NCI-H2196 (cell line): ENCODE measurements at regions not wholly inside any gene's neighbourhood (a gene's known extent, or its start where the extent isn't known, plus 50 kb on each side); places are given as distances from the start of the nearest gene placed in this dataset.
"Not testable (repeated sequence)": the region's sequence is repeated elsewhere in the genome, so short reads cannot be mapped to it uniquely, and the experiment has no call there.

ENCODE experiments used
- DNase-seq: peaks from one replicate; lab custom pipeline; 2025; ENCODE audit not compliant: unreplicated experiment; lab: John Stamatoyannopoulos, UW

DNA sequence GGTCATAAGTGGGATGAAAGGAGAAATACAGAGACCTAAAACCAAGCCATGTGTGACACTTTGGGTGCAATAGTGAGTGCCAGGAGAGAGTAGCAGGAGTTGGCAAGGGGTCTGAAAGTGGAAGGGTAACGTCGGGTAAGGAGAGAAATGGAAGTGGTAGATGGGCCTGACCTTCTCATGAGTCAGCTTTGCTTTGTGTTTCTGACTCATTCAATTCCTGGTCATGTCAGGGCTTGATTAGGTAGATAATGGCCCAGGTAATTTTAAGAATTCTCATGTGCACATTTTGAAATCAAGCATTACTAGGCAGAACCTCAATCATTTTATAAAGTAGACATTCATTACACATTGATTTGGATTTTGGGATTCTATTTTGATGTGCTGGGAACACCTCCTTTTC lies 262.5 kb downstream of the SOX2 start:
- no peak for DNase-seq

DNA sequence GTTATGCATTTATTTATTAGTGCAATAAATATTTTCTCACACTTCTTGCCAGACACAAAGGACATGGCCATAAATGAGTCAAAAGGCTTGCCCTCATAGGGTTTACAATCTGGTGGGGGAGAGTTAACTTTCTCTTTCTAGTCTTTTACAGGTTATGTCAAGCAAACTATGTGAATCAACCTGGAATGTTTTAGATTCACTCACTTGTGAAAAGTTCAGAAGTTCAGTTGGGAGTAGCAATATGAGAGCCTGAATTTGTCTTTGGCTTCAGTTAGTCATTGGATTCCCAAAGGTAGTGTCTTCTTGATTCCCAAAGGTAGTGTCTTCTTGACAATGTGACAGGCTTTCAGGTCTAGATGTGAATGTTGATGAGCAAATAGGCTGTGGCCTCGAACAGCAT lies 264.8 kb downstream of the SOX2 start:
- DNase-seq = no peak

DNA sequence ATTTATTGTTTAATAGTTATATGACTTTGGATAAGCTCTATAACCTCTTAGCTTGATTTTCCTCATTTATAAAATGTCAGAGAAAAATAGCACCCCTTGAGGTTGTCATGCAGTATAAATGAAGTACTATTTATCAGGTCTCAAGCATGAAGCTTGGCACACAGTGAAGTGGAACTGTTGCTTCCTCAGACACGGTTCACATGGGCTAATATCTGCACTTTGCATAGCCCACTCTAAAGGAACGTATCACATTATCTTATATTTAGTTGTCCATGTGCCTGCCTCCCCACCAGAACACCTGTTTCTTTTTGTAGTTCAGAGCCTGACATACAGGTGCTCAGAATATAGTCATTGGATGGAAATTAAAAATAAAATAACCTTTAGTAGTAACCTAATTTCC lies 273.7 kb downstream of the SOX2 start:
- DNase-seq = no peak

DNA sequence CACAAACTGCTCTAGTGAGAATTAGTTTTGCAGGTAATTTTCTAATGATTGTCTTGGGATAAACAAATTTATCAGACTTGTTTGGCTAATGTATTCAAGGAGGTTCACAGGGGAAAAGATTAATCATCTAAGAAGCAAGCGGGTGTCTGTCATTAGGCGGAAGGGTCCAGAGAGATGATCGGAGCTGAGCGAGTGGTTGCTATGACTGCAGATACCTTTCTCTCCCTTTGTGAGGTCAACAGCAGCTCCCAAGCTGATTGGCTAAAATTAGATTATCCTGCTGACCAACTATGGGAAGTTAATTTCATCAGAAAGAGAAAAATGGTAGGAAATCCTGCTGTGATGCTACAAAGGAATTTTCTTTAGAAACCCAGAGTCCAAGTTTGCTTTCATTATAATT lies 276.0 kb downstream of the SOX2 start:
- no peak for DNase-seq

GRCh38 chr3:181998828-181999227 lies 287.1 kb downstream of the SOX2 start:
- DNase-seq = no peak

DNA sequence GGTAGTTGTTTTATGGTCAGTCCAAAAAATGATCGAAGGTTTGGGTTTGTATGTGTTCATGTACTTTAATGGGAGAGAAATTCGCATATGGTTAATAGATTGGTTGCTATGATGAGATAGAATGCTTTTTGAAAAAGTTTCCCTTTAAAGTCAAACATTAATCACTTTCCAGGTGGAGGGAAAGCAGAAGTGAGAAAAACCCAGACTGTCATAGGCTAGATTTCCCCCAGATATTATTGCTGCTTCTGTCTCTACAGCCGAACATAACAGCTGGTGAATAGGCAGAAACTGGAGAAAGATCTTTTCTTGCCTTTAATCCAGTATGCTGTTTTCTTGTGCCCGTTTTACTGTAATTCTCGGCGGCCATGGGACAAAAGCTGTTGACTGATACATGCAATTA lies 287.6 kb downstream of the SOX2 start:
- DNase-seq = no peak

GRCh38 chr3:182000447-182000846 lies 288.7 kb downstream of the SOX2 start:
- no peak for DNase-seq

GRCh38 chr3:182005219-182005618 lies 293.5 kb downstream of the SOX2 start:
- DNase-seq = no peak

- DNase-seq = no peak
These were observed 294.0 kb downstream of the SOX2 start for GRCh38 chr3:182005701-182006100.

DNA sequence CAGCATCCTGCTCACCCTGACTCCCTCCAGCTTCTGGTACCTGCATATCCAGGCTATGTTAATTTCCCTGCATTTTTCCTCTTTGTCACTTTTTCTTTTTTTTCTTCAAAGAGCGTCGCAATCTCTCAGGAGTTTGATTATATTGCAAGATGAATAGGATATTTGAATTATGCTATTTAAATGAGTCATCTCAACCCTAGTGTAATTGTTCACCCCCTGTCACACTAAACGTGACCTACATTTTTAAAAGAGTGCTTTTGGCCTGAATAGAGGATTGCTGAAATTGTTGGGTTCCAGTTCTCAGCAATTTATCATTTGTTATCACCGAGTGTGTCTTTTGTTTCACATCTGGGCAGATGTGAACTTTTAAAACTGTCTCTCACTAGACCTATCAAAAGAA lies 294.7 kb downstream of the SOX2 start:
- DNase-seq = no peak

GRCh38 chr3:182007441-182007840 lies 295.7 kb downstream of the SOX2 start:
- DNase-seq = no peak

GRCh38 chr3:182018361-182018760 lies 306.6 kb downstream of the SOX2 start:
- DNase-seq = no peak

GRCh38 chr3:182019926-182020325 lies 308.2 kb downstream of the SOX2 start:
- no peak for DNase-seq

DNA sequence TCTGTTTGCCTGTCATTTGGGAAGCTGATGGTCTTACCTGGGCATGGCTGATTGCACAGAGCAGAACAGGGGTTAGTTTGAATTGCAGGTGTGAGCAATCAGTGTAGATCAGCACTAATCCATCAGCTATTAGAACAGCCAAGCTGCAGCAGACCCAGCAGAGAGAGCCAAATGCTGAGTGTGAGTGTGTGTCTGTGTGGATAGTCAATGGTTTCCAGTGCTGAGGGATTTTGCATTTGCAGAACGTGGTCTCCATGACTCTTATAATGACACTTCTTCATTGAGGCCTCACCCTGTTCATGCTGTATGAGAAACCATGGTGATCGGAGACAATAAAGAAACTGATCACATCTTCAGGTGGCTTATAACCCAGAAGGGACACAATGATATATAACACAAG lies 312.1 kb downstream of the SOX2 start:
- no peak for DNase-seq

- no peak for DNase-seq
These were observed 315.6 kb downstream of the SOX2 start for GRCh38 chr3:182027366-182027765.

DNA sequence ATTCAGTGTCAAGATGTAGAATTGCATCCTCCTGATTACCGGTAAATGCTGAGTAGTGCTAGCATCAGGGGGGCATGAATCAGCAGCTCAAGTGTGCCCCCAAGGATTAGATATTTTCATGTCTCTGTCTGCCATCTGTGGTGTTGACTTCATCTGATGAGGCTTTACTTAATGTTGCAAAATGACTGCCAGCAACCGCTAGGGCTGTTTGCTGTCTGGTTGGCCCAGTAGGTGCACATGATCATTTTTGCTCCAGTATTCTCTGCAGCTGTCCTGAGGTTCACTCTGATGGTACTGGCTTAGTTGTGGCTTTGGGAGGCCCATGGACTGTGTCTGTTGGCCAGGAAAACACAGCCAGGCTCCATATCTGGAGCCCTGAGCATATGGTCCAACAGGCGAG lies 316.4 kb downstream of the SOX2 start:
- DNase-seq = no peak

GRCh38 chr3:182034231-182034630 lies 322.5 kb downstream of the SOX2 start:
- DNase-seq = not testable (repeated sequence)

DNA sequence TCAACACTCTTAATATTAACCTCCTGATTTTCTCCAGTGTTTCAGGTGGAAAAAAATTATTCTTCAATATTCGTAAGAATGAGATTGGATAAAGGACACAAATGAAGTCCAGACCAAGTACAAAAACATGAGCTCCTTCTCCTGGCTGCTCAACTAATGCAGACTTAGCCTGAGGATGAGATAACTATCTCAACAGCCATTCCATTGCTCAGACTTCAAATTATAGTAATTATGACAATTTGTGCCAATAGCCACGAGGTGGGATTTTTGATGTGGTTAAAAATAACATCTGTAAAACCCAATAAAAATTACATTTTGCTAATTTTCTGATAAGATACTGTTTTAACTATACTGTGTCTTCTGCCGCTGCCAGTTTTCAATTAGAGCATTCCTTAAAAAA lies 323.6 kb downstream of the SOX2 start:
- no peak for DNase-seq

GRCh38 chr3:182036382-182036781 lies 324.7 kb downstream of the SOX2 start:
- no peak for DNase-seq

DNA sequence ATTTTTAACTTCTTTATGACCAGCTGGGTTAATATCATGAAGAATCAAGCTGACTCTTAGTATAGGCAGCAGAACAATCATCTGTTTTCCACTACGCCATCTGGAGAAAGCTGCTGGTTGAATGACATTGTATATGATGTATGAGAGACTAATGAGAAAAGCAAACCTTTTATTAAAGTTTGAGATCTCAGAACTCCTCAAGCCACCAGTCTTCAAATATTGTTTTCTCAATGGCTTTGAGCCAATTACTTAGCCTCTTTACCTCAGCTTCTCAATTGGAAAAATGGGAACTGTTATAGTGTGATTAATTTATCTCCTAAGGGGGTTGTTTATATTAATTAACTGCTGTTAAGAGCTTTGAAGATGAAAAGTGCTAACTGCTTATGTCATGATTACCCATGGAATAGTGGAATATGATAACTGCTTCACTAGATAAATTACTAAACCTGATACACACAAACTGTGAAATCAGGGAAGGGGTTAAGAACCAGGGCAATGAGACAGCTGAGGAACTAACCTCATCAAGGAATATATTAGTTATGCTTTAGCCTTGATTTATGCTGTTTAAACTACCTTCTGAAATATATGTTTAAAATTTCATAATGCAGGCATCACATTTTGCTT lies 330.1 kb downstream of the SOX2 start:
- no peak for DNase-seq

GRCh38 chr3:182045736-182046135 lies 334.0 kb downstream of the SOX2 start:
- DNase-seq = no peak

DNA sequence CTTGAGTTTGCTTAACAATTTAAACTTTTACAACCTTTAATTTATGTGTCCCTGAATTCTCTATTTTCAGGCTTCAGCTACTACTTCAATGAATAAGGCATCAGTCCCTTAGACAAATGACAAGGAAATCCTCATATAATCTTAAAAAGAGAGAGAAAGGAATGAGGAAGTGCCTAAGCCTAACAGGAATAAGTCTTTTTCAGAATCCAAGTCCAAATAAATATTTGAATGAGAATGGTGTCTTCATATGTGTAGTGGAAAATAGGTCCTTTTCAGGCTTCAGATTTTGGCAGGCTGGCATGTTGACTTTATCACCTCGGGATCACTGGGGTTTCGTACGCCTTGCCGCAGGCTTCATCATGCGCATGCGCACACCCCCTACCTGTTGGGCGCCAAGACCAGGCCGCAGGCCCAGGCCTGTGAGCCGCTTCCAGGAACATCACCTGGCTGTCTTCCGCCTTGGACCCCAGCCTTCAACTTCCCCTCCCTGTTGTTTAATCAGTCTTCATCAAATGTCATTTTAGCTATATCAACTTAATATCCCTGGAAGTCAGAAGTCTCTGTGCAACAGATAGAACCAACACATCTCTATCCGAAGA lies 334.5 kb downstream of the SOX2 start:
- peak; percentile 89 for DNase-seq

- DNase-seq = no peak
These were observed 339.2 kb downstream of the SOX2 start for GRCh38 chr3:182050932-182051331.
